GM20431 (cell line): ENCODE measurements at regions not wholly inside any gene's neighbourhood (a gene's known extent, or its start where the extent isn't known, plus 50 kb on each side); places are given as distances from the start of the nearest gene placed in this dataset.

ENCODE experiments used
- in situ Hi-C: fragments of 300-500 bp; cut with MseI, MboI; formaldehyde crosslinking; loops from one replicate; pipeline ENCODE4 v1.15.0; 2020; ENCODE audit warnings: low sequenced_read_pairs; ENCODE audit not compliant: unreplicated experiment

- in situ Hi-C loops: loop anchor here (25.0 kb wide), 1 partner anchor 1037 kb away; the partner anchor contains the start of gene IGFBP5
These were observed 278.8 kb downstream of the TNS1 start for GRCh38 chr2:217723981-217724380.

GRCh38 chr2:217722883-217723472, 279.8 kb downstream of the TNS1 start:
- in situ Hi-C loops: loop anchor here (25.0 kb wide), 1 partner anchor 1036 kb away; the partner anchor contains the start of gene IGFBP5

- in situ Hi-C loops: loop anchor here (25.0 kb wide), 1 partner anchor 1030 kb away; the partner anchor contains the start of gene IGFBP5
These were observed 285.1 kb downstream of the TNS1 start for GRCh38 chr2:217717646-217718045.

- in situ Hi-C loops: loop anchor here (25.0 kb wide), 1 partner anchor 1028 kb away; the partner anchor contains the start of gene IGFBP5
These were observed 287.3 kb downstream of the TNS1 start for GRCh38 chr2:217715484-217715883.

GRCh38 chr2:217714287-217714751, 288.5 kb downstream of the TNS1 start:
- in situ Hi-C loops: loop anchor here (25.0 kb wide), 1 partner anchor 1027 kb away; the partner anchor contains the start of gene IGFBP5

GRCh38 chr2:217713395-217714286, 289.2 kb downstream of the TNS1 start:
- in situ Hi-C loops: loop anchor here (25.0 kb wide), 1 partner anchor 1026 kb away; the partner anchor contains the start of gene IGFBP5

GRCh38 chr2:217712431-217712830, 290.4 kb downstream of the TNS1 start:
- in situ Hi-C loops: loop anchor here (25.0 kb wide), 1 partner anchor 1025 kb away; the partner anchor contains the start of gene IGFBP5

GRCh38 chr2:217711188-217711587, 291.6 kb downstream of the TNS1 start:
- in situ Hi-C loops: loop anchor here (25.0 kb wide), 1 partner anchor 1024 kb away; the partner anchor contains the start of gene IGFBP5

- in situ Hi-C loops: loop anchor here (25.0 kb wide), 1 partner anchor 1023 kb away; the partner anchor contains the start of gene IGFBP5
These were observed 292.5 kb downstream of the TNS1 start for GRCh38 chr2:217710211-217710765.

GRCh38 chr2:217709478-217710210, 293.2 kb downstream of the TNS1 start:
- in situ Hi-C loops: loop anchor here (25.0 kb wide), 1 partner anchor 1022 kb away; the partner anchor contains the start of gene IGFBP5

- in situ Hi-C loops: loop anchor here (25.0 kb wide), 1 partner anchor 1020 kb away; the partner anchor contains the start of gene IGFBP5
These were observed 295.6 kb downstream of the TNS1 start for GRCh38 chr2:217707131-217707611.

- in situ Hi-C loops: loop anchor here (25.0 kb wide), 1 partner anchor 1019 kb away; the partner anchor contains the start of gene IGFBP5
These were observed 296.3 kb downstream of the TNS1 start for GRCh38 chr2:217706513-217706912.

- in situ Hi-C loops: loop anchor here (25.0 kb wide), 1 partner anchor 1019 kb away; the partner anchor contains the start of gene IGFBP5
These were observed 296.7 kb downstream of the TNS1 start for GRCh38 chr2:217706095-217706494.

GRCh38 chr2:217705461-217705860, 297.3 kb downstream of the TNS1 start:
- in situ Hi-C loops: loop anchor here (25.0 kb wide), 1 partner anchor 1018 kb away; the partner anchor contains the start of gene IGFBP5

GRCh38 chr2:217703999-217704398, 298.8 kb downstream of the TNS1 start:
- in situ Hi-C loops: loop anchor here (25.0 kb wide), 1 partner anchor 1017 kb away; the partner anchor contains the start of gene IGFBP5

- in situ Hi-C loops: loop anchor here (25.0 kb wide), 1 partner anchor 1016 kb away; the partner anchor contains the start of gene IGFBP5
These were observed 299.7 kb downstream of the TNS1 start for GRCh38 chr2:217703102-217703501.

GRCh38 chr2:217701622-217702021, 301.2 kb downstream of the TNS1 start:
- in situ Hi-C loops: loop anchor here (25.0 kb wide), 1 partner anchor 1014 kb away; the partner anchor contains the start of gene IGFBP5

- in situ Hi-C loops: no loop called here
These were observed 304.1 kb downstream of the TNS1 start for GRCh38 chr2:217698691-217699090.
